GM23338 (cell line): ENCODE measurements at regions not wholly inside any gene's neighbourhood (a gene's known extent, or its start where the extent isn't known, plus 50 kb on each side); places are given as distances from the start of the nearest gene placed in this dataset.

ENCODE experiments used
- ATAC-seq: fragments of 200-7000 bp; cut with Tn5 transposase; 3 replicates; pipeline ENCODE4 v1.9.1; 2020
- DNase-seq: peaks from one replicate; pipeline ENCODE4 v3.0.0-alpha.2; 2015; ENCODE audit warnings: low spot score
- H2AFZ ChIP-seq: fragments of 200-600 bp; sonication (generic); 2 replicates; pipeline ENCODE4 v1.8.0; 2016; ENCODE audit warnings: antibody characterized with exemption, mild to moderate bottlenecking, moderate library complexity
- H3F3A ChIP-seq: fragments of 200-600 bp; sonication (generic); replicated peaks from 2 replicates; pipeline ENCODE4 v1.8.0; 2017; ENCODE audit warnings: antibody characterized with exemption, mixed run types, low read depth
- H3K27ac ChIP-seq: fragments of 200-600 bp; sonication (generic); 2 replicates; pipeline ENCODE4 v1.6.1; 2016; ENCODE audit warnings: low read depth
- H3K27me3 ChIP-seq: fragments of 200-600 bp; sonication (generic); 2 replicates; pipeline ENCODE4 v1.8.0; 2016; ENCODE audit warnings: mild to moderate bottlenecking, mixed run types, moderate library complexity; ENCODE audit not compliant: insufficient read depth
- H3K36me3 ChIP-seq: fragments of 200-600 bp; sonication (generic); 2 replicates; pipeline ENCODE4 v1.8.0; 2016; ENCODE audit warnings: mild to moderate bottlenecking; ENCODE audit not compliant: insufficient read depth
- H3K4me1 ChIP-seq: fragments of 200-600 bp; sonication (generic); 2 replicates; pipeline ENCODE4 v1.8.0; 2016; ENCODE audit warnings: mild to moderate bottlenecking, moderate library complexity; ENCODE audit not compliant: insufficient read depth
- H3K4me2 ChIP-seq: fragments of 200-600 bp; sonication (generic); 2 replicates; pipeline ENCODE4 v1.7.1; 2017; ENCODE audit warnings: mixed run types
- H3K4me3 ChIP-seq: fragments of 200-600 bp; sonication (generic); 2 replicates; pipeline ENCODE4 v1.6.1; 2016; ENCODE audit warnings: mixed run types
- H3K79me2 ChIP-seq: fragments of 200-600 bp; sonication (generic); replicated peaks from 2 replicates; pipeline ENCODE4 v1.8.0; 2017; ENCODE audit warnings: mild to moderate bottlenecking; ENCODE audit not compliant: insufficient read depth
- H3K9me2 ChIP-seq: fragments of 200-600 bp; sonication (generic); 2 replicates; pipeline ENCODE4 v1.8.0; 2017; ENCODE audit not compliant: insufficient read depth
- H4K20me1 ChIP-seq: fragments of 200-600 bp; sonication (generic); replicated peaks from 2 replicates; pipeline ENCODE4 v1.8.0; 2017; ENCODE audit warnings: mild to moderate bottlenecking; ENCODE audit not compliant: insufficient read depth
- H3K27ac Mint-ChIP-seq: 2 replicates; pipeline ENCODE4 v1.8.0; 2020; ENCODE audit warnings: inconsistent platforms, mild to moderate bottlenecking, moderate library complexity, mixed read lengths
- H3K27me3 Mint-ChIP-seq: 3 replicates; pipeline ENCODE4 v1.8.0; 2022; ENCODE audit warnings: low read depth, mild to moderate bottlenecking, moderate library complexity, mixed read lengths, inconsistent platforms; ENCODE audit not compliant: insufficient read depth, poor library complexity
- H3K36me3 Mint-ChIP-seq: 3 replicates; pipeline ENCODE4 v1.8.0; 2021; ENCODE audit warnings: low read depth, mild to moderate bottlenecking, inconsistent platforms, moderate library complexity, mixed read lengths
- H3K4me1 Mint-ChIP-seq: 3 replicates; pipeline ENCODE4 v1.8.0; 2020; ENCODE audit warnings: mild to moderate bottlenecking, inconsistent platforms, mixed read lengths
- H3K4me3 Mint-ChIP-seq: 3 replicates; pipeline ENCODE4 v1.8.0; 2021; ENCODE audit warnings: moderate library complexity, mild to moderate bottlenecking, inconsistent platforms, mixed read lengths
- H3K9me3 Mint-ChIP-seq: 3 replicates; pipeline ENCODE4 v1.8.0; 2020; ENCODE audit warnings: moderate library complexity, mild to moderate bottlenecking, inconsistent platforms, mixed read lengths
- CREB1 ChIP-seq: fragments of 250-450 bp; sonication (Bioruptor Pico); IDR thresholded peaks from 2 replicates; pipeline ENCODE4 v1.5.0; 2020; ENCODE audit warnings: low read depth, mild to moderate bottlenecking, moderate library complexity
- CTCF ChIP-seq, 2 experiments: fragments of 200-600 bp in 1 of 2; sonication (generic) in 1 of 2; conservative IDR thresholded peaks; 2 replicates each; pipeline versions ENCODE4 v1.5.1 to v1.6.1; 2016 to 2017; ENCODE audit warnings: antibody characterized with exemption in 2 of 2, low read depth in 2 of 2, mild to moderate bottlenecking in 2 of 2, moderate library complexity in 1 of 2
- ETS1 ChIP-seq: IDR thresholded peaks from 2 replicates; pipeline ENCODE4 v1.6.1; 2016; ENCODE audit warnings: antibody characterized with exemption
- EZH2 ChIP-seq: fragments of 200-600 bp; sonication (generic); IDR thresholded peaks from one replicate; pipeline ENCODE4 v1.8.0; 2017; ENCODE audit warnings: antibody characterized with exemption, mild to moderate bottlenecking, low read depth; ENCODE audit not compliant: unreplicated experiment
- EZH2phosphoT487 ChIP-seq: fragments of 200-600 bp; sonication (generic); IDR thresholded peaks from one replicate; pipeline ENCODE4 v1.8.1; 2018; ENCODE audit warnings: antibody characterized with exemption; ENCODE audit not compliant: unreplicated experiment
- NANOG ChIP-seq: IDR thresholded peaks from 2 replicates; pipeline ENCODE4 v1.6.1; 2016; ENCODE audit warnings: antibody characterized with exemption, borderline replicate concordance
- POLR2AphosphoS5 ChIP-seq: IDR thresholded peaks from 2 replicates; pipeline ENCODE4 v1.6.1; 2016; ENCODE audit warnings: antibody characterized with exemption, low read depth
- STAT1 ChIP-seq: IDR thresholded peaks from one replicate; pipeline ENCODE4 v1.6.1; 2016; ENCODE audit warnings: antibody characterized with exemption; ENCODE audit not compliant: unreplicated experiment
- ZNF114 ChIP-seq: fragments of 250-450 bp; sonication (Bioruptor Pico); IDR thresholded peaks from 2 replicates; pipeline ENCODE4 v1.5.0; 2020; ENCODE audit warnings: mild to moderate bottlenecking, moderate library complexity
- ZNF331 ChIP-seq: fragments of 250-450 bp; sonication (Bioruptor Pico); IDR thresholded peaks from 2 replicates; pipeline ENCODE4 v1.5.0; 2020; ENCODE audit warnings: low read depth, mild to moderate bottlenecking, moderate library complexity
- TF ChIP-seq, protein P1 (sequence below): IDR thresholded peaks from one replicate; pipeline ENCODE4 v1.6.1; 2018; ENCODE audit warnings: antibody characterized with exemption; ENCODE audit not compliant: unreplicated experiment

- TF ChIP-seq, protein P1, sequence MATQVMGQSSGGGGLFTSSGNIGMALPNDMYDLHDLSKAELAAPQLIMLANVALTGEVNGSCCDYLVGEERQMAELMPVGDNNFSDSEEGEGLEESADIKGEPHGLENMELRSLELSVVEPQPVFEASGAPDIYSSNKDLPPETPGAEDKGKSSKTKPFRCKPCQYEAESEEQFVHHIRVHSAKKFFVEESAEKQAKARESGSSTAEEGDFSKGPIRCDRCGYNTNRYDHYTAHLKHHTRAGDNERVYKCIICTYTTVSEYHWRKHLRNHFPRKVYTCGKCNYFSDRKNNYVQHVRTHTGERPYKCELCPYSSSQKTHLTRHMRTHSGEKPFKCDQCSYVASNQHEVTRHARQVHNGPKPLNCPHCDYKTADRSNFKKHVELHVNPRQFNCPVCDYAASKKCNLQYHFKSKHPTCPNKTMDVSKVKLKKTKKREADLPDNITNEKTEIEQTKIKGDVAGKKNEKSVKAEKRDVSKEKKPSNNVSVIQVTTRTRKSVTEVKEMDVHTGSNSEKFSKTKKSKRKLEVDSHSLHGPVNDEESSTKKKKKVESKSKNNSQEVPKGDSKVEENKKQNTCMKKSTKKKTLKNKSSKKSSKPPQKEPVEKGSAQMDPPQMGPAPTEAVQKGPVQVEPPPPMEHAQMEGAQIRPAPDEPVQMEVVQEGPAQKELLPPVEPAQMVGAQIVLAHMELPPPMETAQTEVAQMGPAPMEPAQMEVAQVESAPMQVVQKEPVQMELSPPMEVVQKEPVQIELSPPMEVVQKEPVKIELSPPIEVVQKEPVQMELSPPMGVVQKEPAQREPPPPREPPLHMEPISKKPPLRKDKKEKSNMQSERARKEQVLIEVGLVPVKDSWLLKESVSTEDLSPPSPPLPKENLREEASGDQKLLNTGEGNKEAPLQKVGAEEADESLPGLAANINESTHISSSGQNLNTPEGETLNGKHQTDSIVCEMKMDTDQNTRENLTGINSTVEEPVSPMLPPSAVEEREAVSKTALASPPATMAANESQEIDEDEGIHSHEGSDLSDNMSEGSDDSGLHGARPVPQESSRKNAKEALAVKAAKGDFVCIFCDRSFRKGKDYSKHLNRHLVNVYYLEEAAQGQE, result no peak
- no peak for TF ChIP-seq POLR2AphosphoS5
- TF ChIP-seq ZNF331 (CRISPR knock-in tag), result no peak
- TF ChIP-seq CTCF (conservative IDR thresholded peaks at IDR 0.05; ENCODE audit: low read depth in 2 of 2), result no peak
- TF ChIP-seq NANOG, result no peak
- TF ChIP-seq ETS1, result no peak
- TF ChIP-seq ZNF114 (CRISPR knock-in tag), result no peak
- no peak for TF ChIP-seq STAT1
- no peak for TF ChIP-seq CREB1 (CRISPR knock-in tag)
- TF ChIP-seq EZH2, result no peak
These were observed 518.1 kb downstream of the SNAPC1 start (continued) for GRCh38 chr14:62280366-62280765.

- H3K4me1 Mint-ChIP-seq, result no peaks in the 10 kb centered on the region
- H2AFZ ChIP-seq, result no peak overlapping the region
- no peak for ATAC-seq
- H3K27me3 ChIP-seq, result no peaks in the 10 kb centered on the region
- H3K27ac ChIP-seq, result no peak overlapping the region
- peaks cover 1% of the 10 kb centered on the region for H3K27me3 Mint-ChIP-seq
- no peak overlapping the region for H3K4me3 Mint-ChIP-seq
- H3K4me3 ChIP-seq, result no peak overlapping the region
- H3K4me2 ChIP-seq, result no peak overlapping the region
- H3F3A ChIP-seq, result no peaks in the 10 kb centered on the region
- H3K79me2 ChIP-seq, result no peaks in the 10 kb centered on the region
- H3K9me2 ChIP-seq, result no peaks in the 10 kb centered on the region
- no peaks in the 10 kb centered on the region for H3K36me3 ChIP-seq
- H3K27ac Mint-ChIP-seq, result no peak overlapping the region
- no peak for DNase-seq
- H4K20me1 ChIP-seq, result no peaks in the 10 kb centered on the region
- H3K4me1 ChIP-seq, result no peaks in the 10 kb centered on the region
- H3K36me3 Mint-ChIP-seq, result no peaks in the 10 kb centered on the region
- no peaks in the 10 kb centered on the region; the same call in 2 of the 3 replicates for H3K9me3 Mint-ChIP-seq
- TF ChIP-seq EZH2phosphoT487 (no peak), CTCF (conservative IDR thresholded peaks at IDR 0.05; ENCODE audit: low read depth in 2 of 2) (no peak)
These were observed 521.6 kb downstream of the SNAPC1 start for GRCh38 chr14:62283837-62284236.
